ENCODE measurements at regions not wholly inside any gene's neighbourhood (a gene's known extent, or its start where the extent isn't known, plus 50 kb on each side); places are given as distances from the start of the nearest gene placed in this dataset.

- TF ChIP-seq CTCF (IDR thresholded peaks at IDR 0.05) (no peak), EZH2 (IDR thresholded peaks at IDR 0.05; ENCODE audit: borderline replicate concordance, insufficient read depth, low read depth, low read length, poor library complexity, severe bottlenecking) (no peak)
These were observed 195.4 kb downstream of the KIF26A start for GRCh38 chr14:104333646-104334423.
